HUES6 (cell line): ENCODE measurements at regions not wholly inside any gene's neighbourhood (a gene's known extent, or its start where the extent isn't known, plus 50 kb on each side); places are given as distances from the start of the nearest gene placed in this dataset.

Source experiments
- H3K27ac ChIP-seq: 2 replicates; pipeline ENCODE4 v1.7.0; 2013; ENCODE audit warnings: low read depth, mild to moderate bottlenecking, low read length, inconsistent platforms
- H3K27me3 ChIP-seq: 2 replicates; pipeline ENCODE4 v1.6.1; 2013; ENCODE audit warnings: low read length; ENCODE audit not compliant: control insufficient read depth, insufficient read depth
- H3K36me3 ChIP-seq: 2 replicates; pipeline ENCODE4 v1.6.1; 2013; ENCODE audit warnings: low read length; ENCODE audit not compliant: control insufficient read depth, insufficient read depth
- H3K4me1 ChIP-seq: 2 replicates; pipeline ENCODE4 v1.6.1; 2013; ENCODE audit warnings: low read length; ENCODE audit not compliant: control insufficient read depth, insufficient read depth
- H3K4me3 ChIP-seq: 2 replicates; pipeline ENCODE4 v1.5.1; 2013; ENCODE audit warnings: low read depth, low read length
- H3K9ac ChIP-seq: one replicate; pipeline ENCODE4 v1.6.1; 2013; ENCODE audit warnings: mild to moderate bottlenecking, low read length
- H3K9me3 ChIP-seq: 2 replicates; pipeline ENCODE4 v1.6.1; 2013; ENCODE audit warnings: low read depth, low read length; ENCODE audit not compliant: control insufficient read depth, insufficient read depth

GRCh38 chr17:33512113-33512512, 219.0 kb upstream of the ASIC2 start:
- no peak overlapping the region for H3K27ac ChIP-seq
- H3K4me3 ChIP-seq: no peak overlapping the region
- no peaks in the 10 kb centered on the region for H3K9me3 ChIP-seq
- H3K36me3 ChIP-seq: no peaks in the 10 kb centered on the region
- no peaks in the 10 kb centered on the region; the same call in 1 of the 2 replicates for H3K27me3 ChIP-seq
- H3K9ac ChIP-seq: no peak overlapping the region
- no peaks in the 10 kb centered on the region for H3K4me1 ChIP-seq

DNA sequence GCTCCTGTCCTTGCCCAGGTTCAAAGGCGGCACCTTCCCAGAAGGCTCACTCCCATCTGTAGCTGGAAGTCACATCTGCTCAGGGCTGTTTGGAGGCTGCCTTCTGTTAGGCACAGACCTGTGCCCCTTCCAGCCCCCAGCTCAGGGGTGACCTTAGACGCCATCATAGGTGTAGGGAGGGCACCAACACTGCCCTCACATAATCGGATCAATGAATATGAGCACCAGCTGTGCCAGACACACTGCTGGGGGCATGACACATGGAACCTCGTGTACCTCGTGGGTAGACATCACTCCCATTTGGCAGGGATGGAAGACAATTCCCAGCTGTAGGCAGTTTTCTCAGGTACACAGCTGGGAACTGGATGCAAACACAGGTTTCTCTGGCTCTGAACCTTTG, 220.7 kb upstream of the ASIC2 start:
- no peak overlapping the region for H3K27ac ChIP-seq
- no peaks in the 10 kb centered on the region for H3K36me3 ChIP-seq
- H3K9me3 ChIP-seq: no peaks in the 10 kb centered on the region
- H3K9ac ChIP-seq: no peak overlapping the region
- H3K27me3 ChIP-seq: no peaks in the 10 kb centered on the region; the same call in 1 of the 2 replicates
- H3K4me3 ChIP-seq: no peak overlapping the region
- no peaks in the 10 kb centered on the region for H3K4me1 ChIP-seq

- Histone ChIP-seq H3K4me3 (no peak overlapping the region), H3K27me3 (no peaks in the 10 kb centered on the region; the same call in 1 of the 2 replicates)
Observed at GRCh38 chr17:33514369-33514768, 221.3 kb upstream of the ASIC2 start.

DNA sequence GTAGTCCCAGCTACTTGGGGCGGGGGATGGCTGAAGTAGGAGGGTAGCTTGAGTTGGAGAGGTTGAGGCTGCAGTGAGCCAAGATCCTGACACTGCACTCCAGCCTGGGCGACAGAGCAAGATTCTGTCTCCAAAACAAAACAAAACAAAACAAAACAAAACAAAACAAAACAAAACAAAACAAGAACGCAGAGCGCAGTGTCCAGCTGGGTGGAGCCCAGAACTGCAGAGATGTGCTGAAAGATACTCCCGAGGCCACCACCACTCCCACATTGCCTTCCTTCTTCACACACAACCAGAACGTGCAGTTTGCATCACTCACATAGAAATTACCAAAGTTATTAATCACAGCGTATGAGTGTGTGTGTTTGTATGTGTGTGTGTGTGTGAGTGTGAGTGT, 222.9 kb upstream of the ASIC2 start:
- Histone ChIP-seq H3K9me3 (no peaks in the 10 kb centered on the region), H3K4me1 (no peaks in the 10 kb centered on the region), H3K27me3 (no peaks in the 10 kb centered on the region; the same call in 1 of the 2 replicates), H3K36me3 (no peaks in the 10 kb centered on the region), H3K9ac (no peak overlapping the region), H3K27ac (no peak overlapping the region), H3K4me3 (no peak overlapping the region)

More at GRCh38 chr17:33514369-33514768, 221.3 kb upstream of the ASIC2 start:
- H3K4me1 ChIP-seq: no peaks in the 10 kb centered on the region
- no peak overlapping the region for H3K9ac ChIP-seq
- H3K9me3 ChIP-seq: no peaks in the 10 kb centered on the region
- no peak overlapping the region for H3K27ac ChIP-seq
- no peaks in the 10 kb centered on the region for H3K36me3 ChIP-seq

DNA sequence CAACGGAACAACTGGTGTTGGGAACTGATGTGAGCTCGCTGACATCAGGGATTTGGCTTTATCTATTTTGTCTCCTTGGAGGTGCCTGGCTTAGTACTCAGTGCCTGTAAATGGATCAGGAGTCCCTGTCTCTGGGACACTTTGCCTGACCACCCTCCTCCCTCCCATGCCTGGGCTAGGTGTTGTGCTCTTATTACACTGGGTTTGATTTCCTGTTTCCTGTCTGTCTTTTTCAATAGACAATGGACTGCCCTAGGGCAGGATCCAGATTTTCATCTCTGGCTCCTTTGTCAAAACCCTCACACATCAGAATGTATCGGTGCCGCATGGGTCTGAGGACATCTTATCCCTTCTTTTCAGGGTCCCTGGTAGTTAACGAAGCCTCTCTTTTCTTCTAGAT, 223.6 kb upstream of the ASIC2 start:
- H3K9me3 ChIP-seq: no peaks in the 10 kb centered on the region
- H3K9ac ChIP-seq: no peak overlapping the region
- H3K4me3 ChIP-seq: no peak overlapping the region
- no peaks in the 10 kb centered on the region for H3K4me1 ChIP-seq
- H3K27me3 ChIP-seq: no peaks in the 10 kb centered on the region; the same call in 1 of the 2 replicates
- no peak overlapping the region for H3K27ac ChIP-seq
- no peaks in the 10 kb centered on the region for H3K36me3 ChIP-seq

GRCh38 chr17:33517746-33518145, 224.7 kb upstream of the ASIC2 start:
- Histone ChIP-seq H3K9me3 (no peaks in the 10 kb centered on the region), H3K36me3 (no peaks in the 10 kb centered on the region), H3K9ac (no peak overlapping the region), H3K27ac (no peak overlapping the region), H3K4me1 (no peaks in the 10 kb centered on the region), H3K4me3 (no peak overlapping the region), H3K27me3 (no peaks in the 10 kb centered on the region; the same call in 1 of the 2 replicates)

- H3K9ac ChIP-seq: no peak overlapping the region
- no peak overlapping the region for H3K27ac ChIP-seq
- H3K4me1 ChIP-seq: no peaks in the 10 kb centered on the region
- H3K4me3 ChIP-seq: no peak overlapping the region
- no peaks in the 10 kb centered on the region for H3K36me3 ChIP-seq
- H3K9me3 ChIP-seq: no peaks in the 10 kb centered on the region
- no peaks in the 10 kb centered on the region for H3K27me3 ChIP-seq
Observed at GRCh38 chr17:33519692-33520091, 226.6 kb upstream of the ASIC2 start.

DNA sequence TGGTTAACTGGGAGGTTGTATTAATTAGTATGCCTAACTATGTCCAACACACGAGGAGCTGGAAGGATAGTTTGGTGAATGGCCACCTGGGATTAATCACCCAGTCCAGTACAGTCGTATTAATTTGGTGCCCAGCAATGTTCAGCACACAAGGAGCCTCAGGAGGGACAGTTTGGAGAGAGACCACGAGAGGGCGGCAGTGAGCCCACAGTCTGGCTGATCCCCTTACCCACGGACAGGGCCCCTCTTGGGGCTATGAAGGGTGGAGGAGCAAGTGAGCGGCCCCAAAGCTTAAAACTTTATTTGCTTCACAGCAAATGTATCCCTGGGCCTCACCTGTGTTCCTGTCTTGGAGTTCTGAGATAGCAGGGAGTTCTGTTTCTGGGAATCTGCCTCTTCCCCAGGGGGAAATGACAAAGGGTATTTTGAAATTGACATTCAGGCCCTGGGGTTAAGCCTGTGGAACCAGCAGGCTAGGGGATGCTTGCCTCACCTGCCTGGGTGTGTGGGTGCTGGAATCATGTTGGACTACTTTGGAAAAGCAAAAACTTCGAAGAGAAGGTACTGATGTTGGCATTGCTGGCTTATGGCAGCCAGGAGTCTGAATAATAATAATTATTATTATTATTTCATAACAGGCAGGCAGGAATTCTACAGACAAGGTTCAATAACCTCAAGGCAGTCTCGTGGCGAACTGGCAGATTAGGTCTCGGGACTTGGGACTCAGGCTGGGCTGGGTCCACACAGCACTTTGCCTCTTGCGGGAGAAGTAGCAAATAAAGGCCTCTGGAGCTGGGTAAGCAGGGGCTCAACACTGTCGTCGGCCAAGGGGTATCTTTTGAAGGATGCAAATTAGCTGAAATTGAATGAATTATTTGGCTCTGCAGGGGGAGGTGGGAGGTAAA, 227.6 kb upstream of the ASIC2 start:
- Histone ChIP-seq H3K4me1 (no peaks in the 10 kb centered on the region), H3K27ac (no peak overlapping the region), H3K9me3 (no peaks in the 10 kb centered on the region), H3K4me3 (no peak overlapping the region), H3K9ac (no peak overlapping the region), H3K27me3 (no peaks in the 10 kb centered on the region), H3K36me3 (no peaks in the 10 kb centered on the region)

DNA sequence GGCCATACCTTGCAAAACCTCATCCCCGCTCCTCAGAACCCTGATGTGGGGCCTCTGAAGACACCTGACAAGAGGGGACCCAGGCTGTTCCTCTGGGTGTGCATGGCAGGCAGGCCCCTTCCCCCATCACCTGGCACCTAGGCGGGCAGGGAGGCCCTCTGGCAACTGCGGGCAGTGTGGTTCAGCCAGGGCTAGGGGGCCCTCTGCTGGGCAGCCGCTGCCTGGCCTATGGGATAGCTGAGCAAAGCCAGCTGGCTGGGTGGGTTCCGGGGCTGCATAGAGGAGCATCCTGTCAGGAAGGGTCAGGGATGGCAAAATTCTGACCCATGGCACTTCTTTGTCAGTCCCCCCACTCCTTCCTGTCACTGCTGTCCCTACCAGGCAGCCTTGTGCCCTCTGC, 228.7 kb upstream of the ASIC2 start:
- H3K9ac ChIP-seq: no peak overlapping the region
- H3K4me3 ChIP-seq: no peak overlapping the region
- peaks cover under 1% of the 10 kb centered on the region; the same call in 1 of the 2 replicates for H3K9me3 ChIP-seq
- no peaks in the 10 kb centered on the region for H3K27me3 ChIP-seq
- H3K36me3 ChIP-seq: no peaks in the 10 kb centered on the region
- H3K27ac ChIP-seq: no peak overlapping the region
- no peaks in the 10 kb centered on the region for H3K4me1 ChIP-seq

GRCh38 chr17:33522623-33523022, 229.5 kb upstream of the ASIC2 start:
- H3K36me3 ChIP-seq: no peaks in the 10 kb centered on the region
- H3K27me3 ChIP-seq: no peaks in the 10 kb centered on the region
- H3K27ac ChIP-seq: no peak overlapping the region
- no peak overlapping the region for H3K4me3 ChIP-seq
- H3K9ac ChIP-seq: no peak overlapping the region
- peaks cover 8% of the 10 kb centered on the region for H3K9me3 ChIP-seq
- no peaks in the 10 kb centered on the region for H3K4me1 ChIP-seq

DNA sequence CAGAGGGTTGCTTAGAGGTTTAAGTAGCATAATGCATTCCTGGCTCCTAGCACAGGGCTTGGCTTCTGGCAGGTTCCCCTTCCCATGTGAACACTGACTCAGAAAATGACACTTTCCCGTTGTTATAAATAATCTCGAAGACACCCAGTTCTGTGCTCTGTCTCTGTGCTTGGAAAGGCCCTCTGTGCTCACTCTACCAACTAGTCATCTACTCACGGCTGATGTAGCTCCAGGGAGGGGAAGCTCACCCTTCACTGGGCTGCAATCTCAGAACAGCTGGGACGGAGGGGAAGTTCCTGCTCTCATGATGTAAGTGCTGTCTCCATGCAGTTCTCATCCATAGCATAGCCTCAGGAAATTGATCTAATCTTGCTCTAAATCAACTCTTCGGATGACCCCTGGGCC, 230.5 kb upstream of the ASIC2 start:
- no peaks in the 10 kb centered on the region for H3K27me3 ChIP-seq
- H3K9ac ChIP-seq: no peak overlapping the region
- no peak overlapping the region for H3K4me3 ChIP-seq
- peaks cover 13% of the 10 kb centered on the region for H3K9me3 ChIP-seq
- H3K36me3 ChIP-seq: no peaks in the 10 kb centered on the region
- no peaks in the 10 kb centered on the region for H3K4me1 ChIP-seq
- no peak overlapping the region for H3K27ac ChIP-seq
